OCI-LY7 (cell line): ENCODE measurements at regions not wholly inside any gene's neighbourhood (a gene's known extent, or its start where the extent isn't known, plus 50 kb on each side); places are given as distances from the start of the nearest gene placed in this dataset.

Source experiments
- BruUV-seq: library from RNA; stranded (reverse); fragments of 400-500 nt; replicated peaks from 2 replicates; lab custom pipeline; 2021; lab: Mats Ljungman, UMichigan
- CTCF ChIA-PET: fragments of 300-600 bp; sonication (Branson Sonifier 250); formaldehyde crosslinking; loops from one replicate; lab custom pipeline; 2022; ENCODE audit warnings: antibody characterized with exemption; ENCODE audit not compliant: unreplicated experiment; lab: Charles Lee
- POLR2A ChIA-PET: fragments of 300-600 bp; sonication (Branson Sonifier 250); formaldehyde crosslinking; loops from one replicate; lab custom pipeline; 2022; ENCODE audit warnings: antibody characterized with exemption; lab: Charles Lee
- DNase-seq: peaks from one replicate; pipeline ENCODE4 v3.0.0-alpha.2; 2015; ENCODE audit warnings: low spot score
- H2AFZ ChIP-seq: fragments of 200-600 bp; sonication (generic), shearing (Covaris generic); 2 replicates; pipeline ENCODE4 v1.6.1; 2014; ENCODE audit warnings: mild to moderate bottlenecking, antibody characterized with exemption, low read length, moderate library complexity
- H3K27ac ChIP-seq: fragments of 200-600 bp; sonication (generic); 2 replicates; pipeline ENCODE4 v1.5.1; 2014; ENCODE audit warnings: mixed run types, low read depth, mild to moderate bottlenecking, moderate library complexity, low read length, inconsistent platforms; ENCODE audit not compliant: poor library complexity, severe bottlenecking
- H3K36me3 ChIP-seq: fragments of 200-600 bp; sonication (generic); 2 replicates; pipeline ENCODE4 v1.6.1; 2014; ENCODE audit warnings: mild to moderate bottlenecking, antibody characterized with exemption, low read length, moderate library complexity, mixed read lengths; ENCODE audit not compliant: insufficient read depth
- H3K4me1 ChIP-seq: fragments of 200-600 bp; sonication (generic); 2 replicates; pipeline ENCODE4 v1.5.1; 2014; ENCODE audit warnings: mild to moderate bottlenecking, low read length; ENCODE audit not compliant: insufficient read depth, poor library complexity, severe bottlenecking
- H3K4me2 ChIP-seq: fragments of 200-600 bp; sonication (generic); 2 replicates; pipeline ENCODE4 v1.6.1; 2014; ENCODE audit warnings: mild to moderate bottlenecking, low read length
- H3K4me3 ChIP-seq: fragments of 200-600 bp; sonication (generic); 2 replicates; pipeline ENCODE4 v1.5.1; 2014; ENCODE audit warnings: mild to moderate bottlenecking, low read depth, low read length; ENCODE audit not compliant: poor library complexity, severe bottlenecking
- H3K79me2 ChIP-seq: fragments of 200-600 bp; sonication (generic); 2 replicates; pipeline ENCODE4 v1.6.1; 2016; ENCODE audit warnings: low read depth, mild to moderate bottlenecking, low read length, moderate library complexity, mixed read lengths; ENCODE audit not compliant: insufficient read depth
- H3K9me2 ChIP-seq: fragments of 200-600 bp; sonication (generic); 2 replicates; pipeline ENCODE4 v1.6.1; 2016; ENCODE audit warnings: mild to moderate bottlenecking, low read length, mixed read lengths; ENCODE audit not compliant: insufficient read depth
- H3K9me3 ChIP-seq: fragments of 200-600 bp; sonication (generic); 2 replicates; pipeline ENCODE4 v1.6.1; 2014; ENCODE audit warnings: mild to moderate bottlenecking, mixed run types, low read length, mixed read lengths
- H4K20me1 ChIP-seq: fragments of 200-600 bp; sonication (generic); 2 replicates; pipeline ENCODE4 v1.6.1; 2014; ENCODE audit warnings: mild to moderate bottlenecking, antibody characterized with exemption, low read length, moderate library complexity, mixed read lengths; ENCODE audit not compliant: insufficient read depth
- EZH2phosphoT487 ChIP-seq: fragments of 200-600 bp; sonication (generic); IDR thresholded peaks from 2 replicates; pipeline ENCODE4 v1.6.1; 2018; ENCODE audit warnings: low read depth, borderline replicate concordance, mild to moderate bottlenecking, mixed run types, antibody characterized with exemption, low read length, moderate library complexity, mixed read lengths
- intact Hi-C: fragments of 100-400 bp; cut with micrococcal nuclease; formaldehyde crosslinking; loops from one replicate; pipeline ENCODE4 v1.10.0; 2022; ENCODE audit not compliant: unreplicated experiment
- TF ChIP-seq, protein P1 (sequence below): fragments of 200-600 bp; sonication (generic); conservative IDR thresholded peaks from 2 replicates; pipeline ENCODE4 v1.5.1; 2014; ENCODE audit warnings: mild to moderate bottlenecking, antibody characterized with exemption, low read length, moderate library complexity, mixed read lengths

DNA sequence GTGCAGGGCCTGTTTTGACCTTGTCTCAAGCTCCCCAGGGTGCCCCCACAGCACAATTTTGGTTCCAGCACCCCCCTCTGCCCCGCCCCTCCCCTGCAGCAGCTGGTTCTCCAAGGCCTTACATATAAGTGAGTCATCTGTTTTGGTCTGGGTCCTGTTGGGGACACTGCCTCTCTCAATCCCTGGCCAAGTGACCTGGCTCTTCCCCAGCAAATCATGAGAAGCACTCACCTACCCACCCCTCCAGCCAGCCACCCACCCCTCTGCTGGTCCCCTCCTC, 90.5 kb downstream of the INHBB start:
- H3K4me2 ChIP-seq, result no peak overlapping the region
- CTCF ChIA-PET, result no interaction called here
- no peaks in the 10 kb centered on the region for H4K20me1 ChIP-seq
- no peaks in the 10 kb centered on the region for H3K9me3 ChIP-seq
- POLR2A ChIA-PET, result interaction anchor here (0.6 kb wide), 1 partner anchor 349 kb away, joined by 3 read pairs; no protein-coding TSS in a partner anchor
- H3K4me3 ChIP-seq, result no peak overlapping the region
- no peaks in the 10 kb centered on the region for H3K36me3 ChIP-seq
- H3K27ac ChIP-seq, result no peak overlapping the region
- TF ChIP-seq, protein P1, sequence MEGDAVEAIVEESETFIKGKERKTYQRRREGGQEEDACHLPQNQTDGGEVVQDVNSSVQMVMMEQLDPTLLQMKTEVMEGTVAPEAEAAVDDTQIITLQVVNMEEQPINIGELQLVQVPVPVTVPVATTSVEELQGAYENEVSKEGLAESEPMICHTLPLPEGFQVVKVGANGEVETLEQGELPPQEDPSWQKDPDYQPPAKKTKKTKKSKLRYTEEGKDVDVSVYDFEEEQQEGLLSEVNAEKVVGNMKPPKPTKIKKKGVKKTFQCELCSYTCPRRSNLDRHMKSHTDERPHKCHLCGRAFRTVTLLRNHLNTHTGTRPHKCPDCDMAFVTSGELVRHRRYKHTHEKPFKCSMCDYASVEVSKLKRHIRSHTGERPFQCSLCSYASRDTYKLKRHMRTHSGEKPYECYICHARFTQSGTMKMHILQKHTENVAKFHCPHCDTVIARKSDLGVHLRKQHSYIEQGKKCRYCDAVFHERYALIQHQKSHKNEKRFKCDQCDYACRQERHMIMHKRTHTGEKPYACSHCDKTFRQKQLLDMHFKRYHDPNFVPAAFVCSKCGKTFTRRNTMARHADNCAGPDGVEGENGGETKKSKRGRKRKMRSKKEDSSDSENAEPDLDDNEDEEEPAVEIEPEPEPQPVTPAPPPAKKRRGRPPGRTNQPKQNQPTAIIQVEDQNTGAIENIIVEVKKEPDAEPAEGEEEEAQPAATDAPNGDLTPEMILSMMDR, result no peak
- TF ChIP-seq EZH2phosphoT487, result no peak
- DNase-seq, result no peak
- no TSS peak for BruUV-seq
- intact Hi-C loops, result no loop called here
- H3K9me2 ChIP-seq, result no peaks in the 10 kb centered on the region
- no peak overlapping the region for H2AFZ ChIP-seq
- H3K79me2 ChIP-seq, result no peaks in the 10 kb centered on the region
- no peaks in the 10 kb centered on the region for H3K4me1 ChIP-seq

DNA sequence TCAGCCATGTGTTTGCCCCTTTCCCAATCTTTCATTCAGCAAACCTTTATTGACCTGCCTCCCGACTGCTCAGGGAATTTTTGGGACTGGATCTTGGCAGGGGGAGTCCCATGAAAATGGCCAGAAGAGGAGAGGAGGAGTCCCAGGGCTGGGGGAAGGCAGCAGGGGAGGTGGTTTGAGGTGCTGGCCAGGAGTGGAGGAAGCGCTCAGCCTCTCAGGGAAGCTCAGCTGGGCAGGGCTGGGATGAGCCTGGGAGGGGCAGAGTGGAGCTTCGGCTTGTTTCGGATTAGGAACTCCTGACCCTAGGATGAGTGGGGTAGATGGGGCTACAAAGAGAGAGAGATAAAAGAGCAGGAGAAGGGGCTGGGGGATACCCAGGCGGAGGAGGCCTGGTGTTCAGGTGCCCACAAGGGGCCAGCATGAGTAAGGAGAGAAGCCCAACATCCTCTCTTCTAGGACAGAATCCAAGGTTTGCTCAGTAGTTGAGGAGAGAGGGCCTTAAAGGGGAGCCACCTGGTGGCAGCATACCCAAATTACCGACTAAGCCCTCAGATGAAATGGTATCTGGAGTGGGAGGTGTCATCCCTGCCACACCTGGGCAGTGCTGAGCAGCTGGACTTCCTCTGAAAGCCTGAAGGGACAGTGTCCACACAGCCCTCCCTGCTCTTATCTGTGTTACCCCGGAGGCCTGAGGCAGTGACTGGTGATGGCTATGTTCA, 91.1 kb downstream of the INHBB start:
- H2AFZ ChIP-seq, result no peak overlapping the region
- H3K4me1 ChIP-seq, result no peaks in the 10 kb centered on the region
- H3K4me2 ChIP-seq, result no peak overlapping the region
- POLR2A ChIA-PET, result no interaction called here
- H3K4me3 ChIP-seq, result no peak overlapping the region
- no peaks in the 10 kb centered on the region for H3K9me2 ChIP-seq
- no peaks in the 10 kb centered on the region for H3K9me3 ChIP-seq
- no peak overlapping the region for H3K27ac ChIP-seq
- H3K79me2 ChIP-seq, result no peaks in the 10 kb centered on the region
- CTCF ChIA-PET, result no interaction called here
- TF ChIP-seq, protein P1, result peak; percentile 65
- no peak for TF ChIP-seq EZH2phosphoT487
- BruUV-seq, result no TSS peak
- H3K36me3 ChIP-seq, result no peaks in the 10 kb centered on the region
- no peaks in the 10 kb centered on the region for H4K20me1 ChIP-seq
- intact Hi-C loops, result no loop called here
- DNase-seq, result peak; percentile 5

DNA sequence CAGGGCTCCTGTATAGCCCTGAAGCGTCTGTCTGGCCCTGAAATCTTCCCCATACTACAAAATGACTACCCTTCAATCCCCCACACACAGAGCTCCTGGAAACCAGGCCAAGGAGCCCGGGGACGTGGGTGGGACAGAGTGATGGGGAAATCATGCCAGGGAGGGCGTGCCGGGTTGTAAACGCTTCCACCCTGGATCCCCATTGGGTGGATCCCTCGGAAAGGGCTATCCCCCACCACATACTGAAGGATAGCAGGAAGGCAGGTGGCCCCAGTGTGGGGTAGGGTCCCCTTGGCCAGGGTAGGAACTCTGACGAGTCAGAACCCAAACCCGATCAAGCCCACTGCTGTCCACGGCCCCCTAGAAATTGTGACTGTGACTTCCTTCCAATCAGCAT, 91.7 kb downstream of the INHBB start:
- no peaks in the 10 kb centered on the region for H3K9me3 ChIP-seq
- TF ChIP-seq, protein P1, result no peak
- TF ChIP-seq EZH2phosphoT487, result no peak
- no peak overlapping the region for H3K4me2 ChIP-seq
- no peaks in the 10 kb centered on the region for H3K9me2 ChIP-seq
- ChIA-PET CTCF (no interaction called here), POLR2A (no interaction called here)
- no peaks in the 10 kb centered on the region for H3K4me1 ChIP-seq
- no peak overlapping the region for H3K4me3 ChIP-seq
- no peaks in the 10 kb centered on the region for H3K79me2 ChIP-seq
- no peak for DNase-seq
- no peak overlapping the region for H2AFZ ChIP-seq
- H4K20me1 ChIP-seq, result no peaks in the 10 kb centered on the region
- H3K27ac ChIP-seq, result no peak overlapping the region
- BruUV-seq, result no TSS peak
- intact Hi-C loops, result no loop called here
- no peaks in the 10 kb centered on the region for H3K36me3 ChIP-seq
